Neural cell (in vitro differentiated cells): ENCODE measurements at regions not wholly inside any gene's neighbourhood (a gene's known extent, or its start where the extent isn't known, plus 50 kb on each side); places are given as distances from the start of the nearest gene placed in this dataset.

Source experiments
- H2AFZ ChIP-seq: fragments of 200-600, 300-800 bp; sonication (generic), shearing (Covaris generic); 2 replicates; pipeline ENCODE4 v1.6.0; 2014; ENCODE audit warnings: low read depth, mild to moderate bottlenecking, antibody characterized with exemption, low read length, moderate library complexity
- H3F3A ChIP-seq: fragments of 200-600 bp; shearing (Covaris generic); 2 replicates; pipeline ENCODE4 v1.6.1; 2016; ENCODE audit warnings: mild to moderate bottlenecking, moderate library complexity, mixed read lengths, antibody characterized with exemption, low read length; ENCODE audit not compliant: insufficient read depth, poor library complexity, severe bottlenecking
- H3K27ac ChIP-seq: fragments of 200-600, 300-800 bp; sonication (generic), shearing (Covaris generic); 2 replicates; pipeline ENCODE4 v1.5.1; 2014; ENCODE audit warnings: mild to moderate bottlenecking, low read length, moderate library complexity
- H3K27me3 ChIP-seq: fragments of 300-800, 200-600 bp; sonication (generic), shearing (Covaris generic); 2 replicates; pipeline ENCODE4 v1.6.0; 2014; ENCODE audit warnings: mild to moderate bottlenecking, low read depth, low read length, moderate library complexity; ENCODE audit not compliant: insufficient read depth
- H3K36me3 ChIP-seq: fragments of 300-800, 200-600 bp; sonication (generic), shearing (Covaris generic); 2 replicates; pipeline ENCODE4 v1.5.1; 2014; ENCODE audit warnings: mild to moderate bottlenecking, antibody characterized with exemption, low read length, moderate library complexity; ENCODE audit not compliant: insufficient read depth
- H3K4me2 ChIP-seq: fragments of 300-800, 200-600 bp; sonication (generic), shearing (Covaris generic); 2 replicates; pipeline ENCODE4 v1.6.0; 2014; ENCODE audit warnings: mild to moderate bottlenecking, low read length
- H3K4me3 ChIP-seq: fragments of 300-800, 200-600 bp; sonication (generic), shearing (Covaris generic); 2 replicates; pipeline ENCODE4 v1.5.1; 2014; ENCODE audit warnings: mild to moderate bottlenecking, low read length, moderate library complexity
- H3K79me2 ChIP-seq: fragments of 200-600 bp; shearing (Covaris generic); replicated peaks from 2 replicates; pipeline ENCODE4 v1.6.0; 2014; ENCODE audit warnings: mild to moderate bottlenecking, low read length, moderate library complexity; ENCODE audit not compliant: insufficient read depth
- H3K9ac ChIP-seq: fragments of 300-800, 200-600 bp; sonication (generic), shearing (Covaris generic); 2 replicates; pipeline ENCODE4 v1.6.1; 2016; ENCODE audit warnings: mild to moderate bottlenecking, low read length, mixed read lengths
- H3K9me2 ChIP-seq: fragments of 200-600 bp; shearing (Covaris generic); 2 replicates; pipeline ENCODE4 v1.6.1; 2016; ENCODE audit warnings: mild to moderate bottlenecking, low read length, mixed read lengths; ENCODE audit not compliant: insufficient read depth
- H3K9me3 ChIP-seq: fragments of 200-600, 300-800 bp; sonication (generic), shearing (Covaris generic); 2 replicates; pipeline ENCODE4 v1.6.1; 2016; ENCODE audit warnings: mild to moderate bottlenecking, mixed run types, low read length, moderate library complexity, mixed read lengths
- H4K20me1 ChIP-seq: fragments of 200-600 bp; shearing (Covaris generic); 2 replicates; pipeline ENCODE4 v1.6.1; 2016; ENCODE audit warnings: mild to moderate bottlenecking, mixed run types; ENCODE audit not compliant: insufficient read depth
- EP300 ChIP-seq: fragments of 450-650 bp; conservative IDR thresholded peaks from 2 replicates; pipeline ENCODE4 v1.6.1; 2014; ENCODE audit warnings: antibody characterized with exemption, mild to moderate bottlenecking, moderate library complexity; ENCODE audit not compliant: poor library complexity, severe bottlenecking
- EZH2 ChIP-seq: fragments of 200-600, 300-800 bp; shearing (Covaris generic), sonication (generic); IDR thresholded peaks from 2 replicates; pipeline ENCODE4 v1.6.1; 2014; ENCODE audit warnings: antibody characterized with exemption, low read length, borderline replicate concordance, mild to moderate bottlenecking; ENCODE audit not compliant: insufficient read depth, poor library complexity, severe bottlenecking
- MXI1 ChIP-seq: fragments of 450-650 bp; conservative IDR thresholded peaks from 2 replicates; pipeline ENCODE4 v1.6.1; 2014; ENCODE audit warnings: antibody characterized with exemption, mild to moderate bottlenecking; ENCODE audit not compliant: poor library complexity, severe bottlenecking
- POLR2AphosphoS5 ChIP-seq: IDR thresholded peaks from 2 replicates; pipeline ENCODE4 v1.6.1; 2012
- RAD21 ChIP-seq: fragments of 450-650 bp; conservative IDR thresholded peaks from 2 replicates; pipeline ENCODE4 v1.6.1; 2014; ENCODE audit warnings: antibody characterized with exemption, mild to moderate bottlenecking, moderate library complexity
- REST ChIP-seq: IDR thresholded peaks from 2 replicates; pipeline ENCODE4 v1.6.1; 2012; ENCODE audit warnings: borderline replicate concordance
- SMC3 ChIP-seq: fragments of 450-650 bp; conservative IDR thresholded peaks from 2 replicates; pipeline ENCODE4 v1.6.1; 2014; ENCODE audit warnings: antibody characterized with exemption, mild to moderate bottlenecking, moderate library complexity; ENCODE audit not compliant: poor library complexity
- TAF1 ChIP-seq: IDR thresholded peaks from 2 replicates; pipeline ENCODE4 v1.6.1; 2012; ENCODE audit warnings: low read depth
- TF ChIP-seq, protein P1 (sequence below): fragments of 450-650 bp; IDR thresholded peaks from 2 replicates; pipeline ENCODE4 v1.5.1; 2014; ENCODE audit warnings: antibody characterized with exemption, mild to moderate bottlenecking, moderate library complexity; ENCODE audit not compliant: poor library complexity, severe bottlenecking

- no peak overlapping the region for H3K27ac ChIP-seq
- no peak overlapping the region for H3K4me2 ChIP-seq
- H2AFZ ChIP-seq = no peak overlapping the region
- H3F3A ChIP-seq = no peaks in the 10 kb centered on the region
- no peaks in the 10 kb centered on the region for H3K79me2 ChIP-seq
- no peaks in the 10 kb centered on the region for H3K9me3 ChIP-seq
- H3K36me3 ChIP-seq = no peaks in the 10 kb centered on the region
- H3K9me2 ChIP-seq = no peaks in the 10 kb centered on the region
- H4K20me1 ChIP-seq = no peaks in the 10 kb centered on the region
- TF ChIP-seq EP300 (no peak), SMC3 (no peak), EZH2 (no peak), MXI1 (no peak), RAD21 (no peak), REST (no peak), TAF1 (no peak), POLR2AphosphoS5 (no peak)
- TF ChIP-seq, protein P1, sequence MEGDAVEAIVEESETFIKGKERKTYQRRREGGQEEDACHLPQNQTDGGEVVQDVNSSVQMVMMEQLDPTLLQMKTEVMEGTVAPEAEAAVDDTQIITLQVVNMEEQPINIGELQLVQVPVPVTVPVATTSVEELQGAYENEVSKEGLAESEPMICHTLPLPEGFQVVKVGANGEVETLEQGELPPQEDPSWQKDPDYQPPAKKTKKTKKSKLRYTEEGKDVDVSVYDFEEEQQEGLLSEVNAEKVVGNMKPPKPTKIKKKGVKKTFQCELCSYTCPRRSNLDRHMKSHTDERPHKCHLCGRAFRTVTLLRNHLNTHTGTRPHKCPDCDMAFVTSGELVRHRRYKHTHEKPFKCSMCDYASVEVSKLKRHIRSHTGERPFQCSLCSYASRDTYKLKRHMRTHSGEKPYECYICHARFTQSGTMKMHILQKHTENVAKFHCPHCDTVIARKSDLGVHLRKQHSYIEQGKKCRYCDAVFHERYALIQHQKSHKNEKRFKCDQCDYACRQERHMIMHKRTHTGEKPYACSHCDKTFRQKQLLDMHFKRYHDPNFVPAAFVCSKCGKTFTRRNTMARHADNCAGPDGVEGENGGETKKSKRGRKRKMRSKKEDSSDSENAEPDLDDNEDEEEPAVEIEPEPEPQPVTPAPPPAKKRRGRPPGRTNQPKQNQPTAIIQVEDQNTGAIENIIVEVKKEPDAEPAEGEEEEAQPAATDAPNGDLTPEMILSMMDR = no peak
- no peak overlapping the region for H3K4me3 ChIP-seq
- H3K27me3 ChIP-seq = no peaks in the 10 kb centered on the region
- H3K9ac ChIP-seq = no peak overlapping the region
These were observed 203.9 kb upstream of the LEF1 start for GRCh38 chr4:108372681-108373080.

DNA sequence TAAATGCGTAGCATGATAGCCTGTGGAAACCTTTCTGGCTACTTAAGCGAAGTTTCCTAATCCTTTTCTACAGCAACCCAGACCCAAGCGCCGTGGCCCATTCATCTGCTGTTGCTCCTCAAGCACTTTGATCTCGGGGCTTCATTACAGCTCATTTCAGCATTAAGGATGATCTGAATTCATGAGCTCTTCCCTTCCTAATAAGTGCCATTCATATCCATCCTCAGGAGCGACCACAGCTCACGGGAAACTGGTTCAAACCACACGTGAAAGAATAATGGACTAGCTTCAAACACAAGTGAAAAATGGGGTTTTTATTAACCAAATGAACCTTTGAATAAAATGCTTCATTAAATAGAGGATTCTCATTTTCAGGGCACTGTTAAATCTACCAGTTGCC is 202.6 kb upstream of the LEF1 start:
- no peak overlapping the region for H3K27ac ChIP-seq
- no peak overlapping the region for H3K9ac ChIP-seq
- H3K36me3 ChIP-seq = no peaks in the 10 kb centered on the region
- H3K9me2 ChIP-seq = no peaks in the 10 kb centered on the region
- TF ChIP-seq TAF1 (no peak), EP300 (no peak), SMC3 (no peak), REST (no peak)
- no peaks in the 10 kb centered on the region for H3K79me2 ChIP-seq
- H3K4me2 ChIP-seq = no peak overlapping the region
- no peaks in the 10 kb centered on the region for H3F3A ChIP-seq
- no peak overlapping the region for H3K4me3 ChIP-seq
- no peaks in the 10 kb centered on the region for H4K20me1 ChIP-seq
- no peaks in the 10 kb centered on the region for H3K27me3 ChIP-seq
- no peak overlapping the region for H2AFZ ChIP-seq
- no peaks in the 10 kb centered on the region for H3K9me3 ChIP-seq
